ENCODE measurements at regions not wholly inside any gene's neighbourhood (a gene's known extent, or its start where the extent isn't known, plus 50 kb on each side); places are given as distances from the start of the nearest gene placed in this dataset.
A peak's percentile ranks its signal among the peaks of the same experiment; 100 is the strongest.

DNA sequence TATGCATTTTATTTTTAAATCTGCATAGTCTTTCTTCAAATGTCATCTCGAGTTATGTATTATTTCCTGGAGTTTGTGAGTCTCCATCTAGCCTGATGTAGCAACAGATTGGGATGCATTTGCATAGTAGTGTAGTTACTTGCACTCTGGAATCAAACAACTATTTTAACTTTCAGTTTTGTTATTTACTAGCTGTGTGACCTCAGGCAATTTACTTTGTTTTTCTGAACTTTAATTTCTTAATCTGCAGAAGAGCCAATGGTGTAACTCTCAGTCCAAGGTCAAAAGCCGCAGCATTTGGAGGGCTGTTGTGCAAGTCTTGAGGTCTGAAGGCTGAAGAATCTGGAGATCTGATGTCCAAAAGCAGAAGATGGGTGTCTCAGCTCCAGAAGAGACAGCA lies 175.8 kb upstream of the SORCS1 start:
- CTCF ChIA-PET, result no interaction called here
- Histone ChIP-seq H3K4me1 (ENCODE audit: insufficient read depth, low read length) (no peaks in the 10 kb centered on the region), H3K79me2 (ENCODE audit: low read length) (no peaks in the 10 kb centered on the region), H3K9me3 (ENCODE audit: low read length) (no peaks in the 10 kb centered on the region), H2AFZ (ENCODE audit: low read length) (no peak overlapping the region), H3K9me2 (replicated peaks; ENCODE audit: low read length) (no peaks in the 10 kb centered on the region), H3K27ac (ENCODE audit: low read length) (no peak overlapping the region), H3K27me3 (ENCODE audit: low read length) (no peaks in the 10 kb centered on the region), H3K4me2 (ENCODE audit: low read length) (no peak overlapping the region), H3F3A (ENCODE audit: low read length, unreplicated experiment) (no peaks in the 10 kb centered on the region), H3K9ac (ENCODE audit: low read length) (no peak overlapping the region), H3K36me3 (ENCODE audit: low read depth, low read length) (no peaks in the 10 kb centered on the region), H3K4me3 (ENCODE audit: low read length) (no peak overlapping the region), H4K20me1 (ENCODE audit: low read length) (no peaks in the 10 kb centered on the region)
- no peak for ATAC-seq
- no TSS peak for BruUV-seq (replicated peaks)
- POLR2A ChIA-PET (ENCODE audit: unreplicated experiment), result no interaction called here
- intact Hi-C loops (cut with micrococcal nuclease), result no loop called here
- TF ChIP-seq, protein P1, sequence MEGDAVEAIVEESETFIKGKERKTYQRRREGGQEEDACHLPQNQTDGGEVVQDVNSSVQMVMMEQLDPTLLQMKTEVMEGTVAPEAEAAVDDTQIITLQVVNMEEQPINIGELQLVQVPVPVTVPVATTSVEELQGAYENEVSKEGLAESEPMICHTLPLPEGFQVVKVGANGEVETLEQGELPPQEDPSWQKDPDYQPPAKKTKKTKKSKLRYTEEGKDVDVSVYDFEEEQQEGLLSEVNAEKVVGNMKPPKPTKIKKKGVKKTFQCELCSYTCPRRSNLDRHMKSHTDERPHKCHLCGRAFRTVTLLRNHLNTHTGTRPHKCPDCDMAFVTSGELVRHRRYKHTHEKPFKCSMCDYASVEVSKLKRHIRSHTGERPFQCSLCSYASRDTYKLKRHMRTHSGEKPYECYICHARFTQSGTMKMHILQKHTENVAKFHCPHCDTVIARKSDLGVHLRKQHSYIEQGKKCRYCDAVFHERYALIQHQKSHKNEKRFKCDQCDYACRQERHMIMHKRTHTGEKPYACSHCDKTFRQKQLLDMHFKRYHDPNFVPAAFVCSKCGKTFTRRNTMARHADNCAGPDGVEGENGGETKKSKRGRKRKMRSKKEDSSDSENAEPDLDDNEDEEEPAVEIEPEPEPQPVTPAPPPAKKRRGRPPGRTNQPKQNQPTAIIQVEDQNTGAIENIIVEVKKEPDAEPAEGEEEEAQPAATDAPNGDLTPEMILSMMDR (conservative IDR thresholded peaks at IDR 0.05; ENCODE audit: low read depth, low read length), result no peak
- TF ChIP-seq EZH2 (IDR thresholded peaks at IDR 0.05; ENCODE audit: low read length, unreplicated experiment) (no peak), EZH2phosphoT487 (IDR thresholded peaks at IDR 0.05; ENCODE audit: borderline replicate concordance, low read length) (no peak)
- no peak for DNase-seq

- no peaks in the 10 kb centered on the region for H3K36me3 ChIP-seq (ENCODE audit: low read depth, low read length)
- intact Hi-C loops (cut with micrococcal nuclease), result no loop called here
- H3K4me3 ChIP-seq (ENCODE audit: low read length), result no peak overlapping the region
- no peak overlapping the region for H3K9ac ChIP-seq (ENCODE audit: low read length)
- H3K4me2 ChIP-seq (ENCODE audit: low read length), result no peak overlapping the region
- DNase-seq, result peak; percentile 3
- no peaks in the 10 kb centered on the region for H3K9me2 ChIP-seq (replicated peaks; ENCODE audit: low read length)
- TF ChIP-seq, protein P1 (conservative IDR thresholded peaks at IDR 0.05; ENCODE audit: low read depth, low read length), result no peak
- no peak for TF ChIP-seq EZH2phosphoT487 (IDR thresholded peaks at IDR 0.05; ENCODE audit: borderline replicate concordance, low read length)
- TF ChIP-seq EZH2 (IDR thresholded peaks at IDR 0.05; ENCODE audit: low read length, unreplicated experiment), result no peak
- ChIA-PET CTCF (no interaction called here), POLR2A (ENCODE audit: unreplicated experiment) (no interaction called here)
- H3K9me3 ChIP-seq (ENCODE audit: low read length), result no peaks in the 10 kb centered on the region
- H3K27me3 ChIP-seq (ENCODE audit: low read length), result 0 out of 2 replicates have a peak, but pooled peaks cover under 1% of the 10 kb centered on the region
- no peak overlapping the region for H3K27ac ChIP-seq (ENCODE audit: low read length)
- ATAC-seq, result no peak
- H4K20me1 ChIP-seq (ENCODE audit: low read length), result no peaks in the 10 kb centered on the region
- H2AFZ ChIP-seq (ENCODE audit: low read length), result no peak overlapping the region
- BruUV-seq (replicated peaks), result no TSS peak
- H3F3A ChIP-seq (ENCODE audit: low read length, unreplicated experiment), result no peaks in the 10 kb centered on the region
- no peaks in the 10 kb centered on the region for H3K4me1 ChIP-seq (ENCODE audit: insufficient read depth, low read length)
- no peaks in the 10 kb centered on the region for H3K79me2 ChIP-seq (ENCODE audit: low read length)
Observed at GRCh38 chr10:107336061-107336460, 171.6 kb upstream of the SORCS1 start.

GRCh38 chr10:107317592-107317991 lies 153.1 kb upstream of the SORCS1 start:
- no peaks in the 10 kb centered on the region for H3K9me3 ChIP-seq (ENCODE audit: low read length)
- TF ChIP-seq, protein P1 (conservative IDR thresholded peaks at IDR 0.05; ENCODE audit: low read depth, low read length), result no peak
- no peak for TF ChIP-seq EZH2 (IDR thresholded peaks at IDR 0.05; ENCODE audit: low read length, unreplicated experiment)
- no peak for TF ChIP-seq EZH2phosphoT487 (IDR thresholded peaks at IDR 0.05; ENCODE audit: borderline replicate concordance, low read length)

More at GRCh38 chr10:107317592-107317991, 153.1 kb upstream of the SORCS1 start:
- intact Hi-C loops (cut with micrococcal nuclease), result no loop called here
- H4K20me1 ChIP-seq (ENCODE audit: low read length), result no peaks in the 10 kb centered on the region
- H3K9me2 ChIP-seq (replicated peaks; ENCODE audit: low read length), result no peaks in the 10 kb centered on the region
- H3K9ac ChIP-seq (ENCODE audit: low read length), result no peak overlapping the region
- ATAC-seq (no peak), DNase-seq (no peak)
- H3K79me2 ChIP-seq (ENCODE audit: low read length), result no peaks in the 10 kb centered on the region
- no peak overlapping the region for H2AFZ ChIP-seq (ENCODE audit: low read length)
- H3K4me3 ChIP-seq (ENCODE audit: low read length), result no peak overlapping the region
- H3K27me3 ChIP-seq (ENCODE audit: low read length), result peaks cover 23% of the 10 kb centered on the region
- ChIA-PET POLR2A (ENCODE audit: unreplicated experiment) (no interaction called here), CTCF (no interaction called here)
- no peaks in the 10 kb centered on the region for H3K36me3 ChIP-seq (ENCODE audit: low read depth, low read length)
- BruUV-seq (replicated peaks), result no TSS peak
- H3F3A ChIP-seq (ENCODE audit: low read length, unreplicated experiment), result no peaks in the 10 kb centered on the region
- no peak overlapping the region for H3K4me2 ChIP-seq (ENCODE audit: low read length)
- no peak overlapping the region for H3K27ac ChIP-seq (ENCODE audit: low read length)
- no peaks in the 10 kb centered on the region for H3K4me1 ChIP-seq (ENCODE audit: insufficient read depth, low read length)
